ENCODE measurements at regions not wholly inside any gene's neighbourhood (a gene's known extent, or its start where the extent isn't known, plus 50 kb on each side); places are given as distances from the start of the nearest gene placed in this dataset.
"Not testable (repeated sequence)": the region's sequence is repeated elsewhere in the genome, so short reads cannot be mapped to it uniquely, and the experiment has no call there.

DNA sequence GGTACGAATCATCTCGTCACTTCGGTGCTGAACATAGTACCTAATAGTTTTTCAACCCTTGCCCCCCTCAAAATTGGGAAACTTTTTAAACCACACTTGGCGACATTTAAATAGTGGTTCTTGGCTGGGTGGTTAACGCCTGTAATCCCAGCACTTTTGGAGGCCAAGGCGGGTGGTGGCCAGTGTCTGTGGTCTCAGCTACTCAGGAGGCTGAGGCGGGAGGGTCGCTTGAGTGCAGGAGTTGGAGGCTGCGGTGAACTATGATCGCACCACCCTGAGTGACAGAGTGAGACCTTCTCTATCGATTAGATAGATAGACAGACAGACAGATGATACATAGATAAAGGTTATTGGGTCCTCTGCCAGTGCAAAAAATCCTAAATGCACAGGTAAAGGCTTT is 55.5 kb upstream of the RASAL2 start:
- ChIA-PET POLR2A (ENCODE audit: low non-redundant PET) (no interaction called here), CTCF (no interaction called here)
- TF ChIP-seq, protein P1, sequence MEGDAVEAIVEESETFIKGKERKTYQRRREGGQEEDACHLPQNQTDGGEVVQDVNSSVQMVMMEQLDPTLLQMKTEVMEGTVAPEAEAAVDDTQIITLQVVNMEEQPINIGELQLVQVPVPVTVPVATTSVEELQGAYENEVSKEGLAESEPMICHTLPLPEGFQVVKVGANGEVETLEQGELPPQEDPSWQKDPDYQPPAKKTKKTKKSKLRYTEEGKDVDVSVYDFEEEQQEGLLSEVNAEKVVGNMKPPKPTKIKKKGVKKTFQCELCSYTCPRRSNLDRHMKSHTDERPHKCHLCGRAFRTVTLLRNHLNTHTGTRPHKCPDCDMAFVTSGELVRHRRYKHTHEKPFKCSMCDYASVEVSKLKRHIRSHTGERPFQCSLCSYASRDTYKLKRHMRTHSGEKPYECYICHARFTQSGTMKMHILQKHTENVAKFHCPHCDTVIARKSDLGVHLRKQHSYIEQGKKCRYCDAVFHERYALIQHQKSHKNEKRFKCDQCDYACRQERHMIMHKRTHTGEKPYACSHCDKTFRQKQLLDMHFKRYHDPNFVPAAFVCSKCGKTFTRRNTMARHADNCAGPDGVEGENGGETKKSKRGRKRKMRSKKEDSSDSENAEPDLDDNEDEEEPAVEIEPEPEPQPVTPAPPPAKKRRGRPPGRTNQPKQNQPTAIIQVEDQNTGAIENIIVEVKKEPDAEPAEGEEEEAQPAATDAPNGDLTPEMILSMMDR (conservative IDR thresholded peaks at IDR 0.05; ENCODE audit: low read depth) = no peak
- no peak overlapping the region for H3K27ac ChIP-seq
- no peak for DNase-seq (ENCODE audit: low spot score)

DNA sequence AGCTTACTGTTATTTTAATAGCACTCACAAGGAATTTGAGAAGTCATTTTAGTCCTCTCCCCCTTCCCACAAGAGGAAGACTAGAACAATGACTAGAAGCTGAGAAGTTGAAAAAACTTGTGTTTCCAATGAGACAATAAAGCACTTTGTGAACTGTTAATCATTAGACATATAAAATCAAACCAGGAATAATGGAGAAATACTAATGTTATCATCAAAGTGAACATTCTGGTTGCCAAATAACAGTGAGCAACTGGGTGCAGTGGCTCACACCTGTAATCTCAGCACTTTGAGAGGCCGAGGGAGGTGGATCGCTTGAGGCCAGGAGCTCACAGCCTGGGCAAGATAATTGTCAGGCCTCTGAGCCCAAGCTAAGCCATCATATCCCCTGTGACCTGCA is 54.0 kb upstream of the RASAL2 start:
- ChIA-PET POLR2A (ENCODE audit: low non-redundant PET) (no interaction called here), CTCF (no interaction called here)
- DNase-seq (ENCODE audit: low spot score) = no peak
- H3K27ac ChIP-seq = no peak overlapping the region
- TF ChIP-seq, protein P1 (conservative IDR thresholded peaks at IDR 0.05; ENCODE audit: low read depth) = no peak

DNA sequence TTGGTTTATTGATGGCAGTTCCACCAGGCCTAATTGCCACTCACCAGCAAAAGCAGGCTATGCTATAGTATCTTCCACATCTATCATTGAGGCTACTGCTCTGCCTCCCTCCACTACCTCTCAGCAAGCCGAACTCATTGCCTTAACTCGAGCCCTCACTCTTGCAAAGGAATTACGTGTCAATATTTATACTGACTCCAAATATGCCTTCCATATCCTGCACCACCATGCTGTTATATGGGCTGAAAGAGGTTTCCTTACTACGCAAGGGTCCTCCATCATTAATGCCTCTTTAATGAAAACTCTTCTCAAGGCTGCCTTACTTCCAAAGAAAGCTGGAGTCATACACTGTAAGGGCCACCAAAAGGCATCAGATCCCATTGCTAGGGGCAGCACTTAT is 50.0 kb upstream of the RASAL2 start:
- POLR2A ChIA-PET (ENCODE audit: low non-redundant PET); DNase-seq (ENCODE audit: low spot score); H3K27ac ChIP-seq: not testable (repeated sequence)
- CTCF ChIA-PET = interaction anchor here (0.7 kb wide), 1 partner anchor 77 kb away, joined by 3 read pairs; no protein-coding TSS in a partner anchor

Measured in RWPE1 (cell line).